HG03442 (cell line): ENCODE measurements at regions not wholly inside any gene's neighbourhood (a gene's known extent, or its start where the extent isn't known, plus 50 kb on each side); places are given as distances from the start of the nearest gene placed in this dataset.

Experiments
- ATAC-seq: cut with Tn5 transposase; IDR thresholded peaks from one replicate; pipeline ENCODE4 v1.9.1; 2021; ENCODE audit warnings: mild to moderate bottlenecking, moderate library complexity; ENCODE audit not compliant: unreplicated experiment

GRCh38 chr20:54356801-54357200, 118.6 kb upstream of the DOK5 start:
- ATAC-seq, result no peak

DNA sequence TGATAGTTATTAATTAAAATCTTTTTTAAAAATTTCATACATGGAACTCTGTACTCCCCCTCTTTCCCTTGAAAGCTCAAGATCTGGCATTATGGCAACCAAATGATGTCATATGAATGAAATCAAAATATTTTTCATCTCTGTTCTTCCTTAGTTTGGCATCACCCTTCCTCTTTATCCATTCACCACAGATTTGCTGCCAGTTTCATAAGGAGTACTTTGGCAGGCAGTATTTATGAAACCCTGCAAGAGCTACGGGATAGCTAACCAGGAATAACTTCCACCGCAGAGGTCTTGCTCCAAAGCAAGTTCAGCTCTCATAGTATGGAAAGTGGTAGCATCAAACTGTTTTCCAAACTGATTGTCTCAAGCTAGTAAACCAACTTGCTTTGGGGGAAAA, 113.9 kb upstream of the DOK5 start:
- no peak for ATAC-seq

DNA sequence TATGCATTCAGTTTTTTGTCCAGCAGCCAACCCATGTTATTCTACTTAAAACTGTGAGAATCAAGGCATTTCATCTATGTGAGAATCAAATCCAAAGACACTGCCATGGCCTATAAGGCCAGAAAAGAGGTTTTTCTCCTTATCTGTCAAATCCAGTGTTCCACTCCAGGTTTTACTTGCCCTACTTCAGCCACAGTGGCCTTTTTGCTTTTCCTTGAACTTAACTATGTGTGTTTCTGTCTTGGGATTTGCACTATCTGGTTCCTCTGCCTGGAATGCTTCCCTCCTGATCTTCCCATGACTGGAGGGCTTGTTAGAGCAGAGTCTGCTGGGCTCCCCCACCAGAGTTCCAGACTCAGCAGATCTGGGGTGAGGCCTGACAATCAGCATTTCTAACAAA, 113.1 kb upstream of the DOK5 start:
- no peak for ATAC-seq

DNA sequence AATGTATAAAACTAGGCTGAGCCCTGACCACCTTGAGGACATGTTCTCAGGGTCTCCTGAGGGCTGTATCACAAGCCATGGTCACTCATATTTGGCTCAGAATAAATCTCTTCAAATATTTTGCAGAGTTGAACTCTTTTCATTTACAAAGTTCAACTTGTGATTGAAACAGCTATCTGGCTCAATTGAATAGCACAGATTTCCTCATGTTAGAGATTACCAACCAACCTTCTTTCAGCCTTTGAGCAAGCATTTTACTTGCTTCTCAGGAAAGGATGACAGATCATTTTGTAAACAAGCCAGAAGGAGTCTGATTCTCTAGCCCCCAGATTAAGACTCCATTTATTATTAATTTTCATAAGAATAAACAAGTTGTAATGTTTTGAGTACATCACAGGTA, 111.0 kb upstream of the DOK5 start:
- ATAC-seq, result no peak

GRCh38 chr20:54364919-54365318, 110.5 kb upstream of the DOK5 start:
- no peak for ATAC-seq

DNA sequence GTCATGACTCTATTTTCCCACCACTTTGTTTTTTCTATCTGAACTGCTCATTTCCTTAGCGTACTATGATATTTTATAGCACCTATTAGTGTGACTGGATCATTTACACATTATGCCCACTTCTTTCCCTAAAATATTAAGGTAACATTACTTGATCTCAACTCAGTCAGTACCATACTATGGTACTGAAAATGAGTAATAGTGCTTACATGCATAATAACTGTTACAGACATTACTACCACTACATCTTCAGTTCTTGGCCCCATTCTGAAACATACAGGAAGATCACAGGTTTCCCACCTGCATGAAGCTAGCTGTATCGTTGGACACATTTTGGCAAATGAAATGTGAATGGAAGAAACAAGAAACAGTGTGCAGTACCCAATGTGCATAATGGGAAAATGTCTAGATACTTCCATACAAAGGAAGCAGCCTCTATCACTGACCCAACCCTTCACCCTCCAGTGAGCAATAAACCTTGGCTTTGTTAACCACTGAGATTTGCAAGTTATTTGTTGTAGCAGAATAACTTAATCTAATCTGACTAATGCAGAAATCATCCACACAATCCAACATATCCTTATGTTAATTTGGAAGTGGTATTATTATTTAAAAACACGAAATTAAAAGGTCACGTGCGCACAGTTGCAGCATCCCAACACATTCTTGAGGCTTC, 108.6 kb upstream of the DOK5 start:
- ATAC-seq, result no peak

DNA sequence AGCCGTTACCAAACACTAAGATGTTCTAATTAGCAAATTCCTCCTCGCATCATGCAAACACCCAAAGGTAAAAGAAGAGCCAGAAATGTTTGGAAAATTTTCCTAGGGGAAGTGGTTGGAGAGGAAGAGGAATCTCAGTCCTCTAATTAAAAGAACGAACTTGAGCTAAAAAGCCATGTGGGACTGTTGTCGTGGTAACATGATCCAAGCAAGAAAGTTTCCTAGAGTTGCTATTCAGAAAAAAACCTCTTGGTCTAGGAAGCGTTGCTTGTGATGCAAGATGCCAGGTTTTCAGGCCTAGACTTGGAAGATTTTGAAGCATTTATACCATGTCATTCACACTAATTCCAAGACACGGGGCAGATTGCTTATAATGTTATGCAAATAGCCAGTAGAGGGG, 106.8 kb upstream of the DOK5 start:
- ATAC-seq, result no peak

DNA sequence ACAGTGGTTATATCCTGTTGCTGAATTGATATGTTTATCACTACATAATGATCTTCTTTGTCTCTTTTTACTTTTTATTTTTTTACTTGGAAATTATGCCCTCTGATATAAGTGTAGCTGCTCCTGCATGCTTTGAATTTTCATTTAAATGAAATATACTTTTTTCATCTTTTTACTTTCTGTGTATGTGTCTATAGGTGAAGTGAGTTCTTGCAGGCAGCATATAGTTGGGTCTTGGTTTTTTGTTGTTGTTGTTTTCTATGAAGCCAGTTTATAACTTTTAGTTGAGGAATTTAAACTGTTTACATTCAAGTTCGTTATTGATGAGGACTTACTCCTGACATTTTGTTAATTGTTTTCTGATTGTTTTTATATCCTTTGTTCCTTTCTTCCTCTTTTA, 103.1 kb upstream of the DOK5 start:
- ATAC-seq, result no peak

DNA sequence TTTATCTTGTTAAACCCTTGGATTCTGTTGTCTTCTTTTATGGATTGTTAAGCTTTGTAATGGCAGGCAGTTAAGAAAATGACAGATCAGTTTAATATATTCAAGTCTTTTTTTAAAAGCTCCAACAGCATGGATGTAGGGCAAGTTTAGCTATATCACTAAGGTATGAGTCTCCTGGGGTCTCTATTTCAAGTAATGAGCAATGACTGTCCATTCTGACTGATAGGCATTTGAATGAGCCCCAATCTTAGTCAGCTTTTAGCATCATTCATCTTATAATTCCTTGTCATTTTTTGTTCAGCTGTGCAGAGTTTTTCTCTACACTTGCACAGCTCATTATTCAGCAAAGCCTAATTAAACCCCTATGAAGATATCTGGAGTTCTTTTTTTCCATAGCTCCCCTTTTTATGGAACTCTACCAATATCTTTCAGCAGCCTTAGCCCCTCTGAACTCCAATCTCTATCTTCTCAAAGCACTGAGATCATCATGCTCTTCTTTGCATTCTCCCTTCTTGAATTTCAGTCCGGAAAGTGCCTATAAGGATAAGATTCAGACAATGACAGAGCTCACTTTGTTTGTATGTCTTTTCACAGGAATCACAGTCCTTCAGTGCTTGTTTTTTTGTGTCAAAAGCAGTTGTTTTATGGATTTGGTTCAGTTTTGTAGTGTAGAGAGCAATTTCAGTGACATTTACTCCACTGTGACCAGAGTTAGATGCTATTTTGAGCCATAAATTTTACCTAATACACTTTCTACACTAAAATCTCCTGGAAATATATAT, 97.2 kb upstream of the DOK5 start:
- ATAC-seq, result no peak

GRCh38 chr20:54379893-54380584, 95.4 kb upstream of the DOK5 start:
- no peak for ATAC-seq

DNA sequence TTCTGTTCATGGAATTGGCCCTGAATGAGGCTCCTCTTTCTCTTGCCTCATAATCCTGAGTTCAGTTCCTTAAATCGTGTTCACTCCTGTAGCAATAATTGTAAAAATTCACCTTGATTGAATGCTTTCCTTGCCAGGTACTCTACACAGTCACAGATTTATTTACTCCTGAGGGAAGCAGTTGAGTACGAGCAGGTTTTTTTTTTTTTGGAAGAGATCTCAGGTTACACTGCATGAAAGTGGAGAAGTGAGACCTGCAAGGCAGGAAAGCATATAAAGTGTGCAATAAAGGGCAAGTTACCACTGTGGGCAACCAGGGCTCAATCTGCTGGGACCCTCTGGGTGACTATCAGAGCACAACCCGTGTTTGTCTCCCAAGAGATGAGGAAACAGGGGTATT, 93.0 kb upstream of the DOK5 start:
- no peak for ATAC-seq

- ATAC-seq, result no peak
Observed at GRCh38 chr20:54385746-54386145, 89.6 kb upstream of the DOK5 start.

- ATAC-seq, result no peak
Observed at GRCh38 chr20:54389596-54390280, 85.7 kb upstream of the DOK5 start.

GRCh38 chr20:54397292-54398140, 77.9 kb upstream of the DOK5 start:
- ATAC-seq, result no peak

DNA sequence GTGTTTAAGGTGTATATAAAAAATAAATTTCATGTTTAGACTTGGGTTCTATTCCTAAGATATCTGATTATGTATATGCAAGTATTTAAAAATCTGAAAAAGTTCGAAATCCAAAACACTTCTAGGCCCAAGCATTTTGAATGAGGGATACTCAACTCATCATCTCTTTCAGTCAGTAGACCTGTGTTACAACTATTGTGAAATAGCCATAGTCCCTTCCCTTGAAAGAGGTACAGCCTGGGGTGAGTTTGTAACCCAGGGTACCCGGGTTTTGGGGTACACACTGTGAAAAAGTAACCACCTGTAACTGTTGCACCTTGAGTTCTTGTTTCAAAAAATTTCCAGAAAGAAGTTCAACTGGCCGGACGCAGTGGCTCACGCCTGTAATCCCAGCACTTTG, 76.6 kb upstream of the DOK5 start:
- no peak for ATAC-seq

DNA sequence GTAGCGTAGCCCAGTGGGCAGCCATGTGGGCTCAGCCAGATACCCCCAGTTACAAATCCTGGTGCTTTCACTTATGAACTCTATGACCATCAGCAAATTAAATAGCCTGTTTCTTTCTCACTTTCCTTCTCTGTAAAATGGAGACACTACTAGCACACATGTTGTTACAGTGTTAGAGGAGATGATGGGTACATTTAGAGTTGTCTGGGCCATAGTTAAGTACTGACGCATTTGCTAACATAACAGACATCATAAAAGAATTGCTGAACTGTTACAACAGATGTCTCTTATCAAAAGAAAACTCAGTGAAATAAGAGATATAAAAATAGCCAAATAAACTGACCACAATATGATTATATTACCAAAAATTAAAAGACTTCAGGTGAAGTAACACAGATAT, 69.9 kb upstream of the DOK5 start:
- ATAC-seq, result no peak

DNA sequence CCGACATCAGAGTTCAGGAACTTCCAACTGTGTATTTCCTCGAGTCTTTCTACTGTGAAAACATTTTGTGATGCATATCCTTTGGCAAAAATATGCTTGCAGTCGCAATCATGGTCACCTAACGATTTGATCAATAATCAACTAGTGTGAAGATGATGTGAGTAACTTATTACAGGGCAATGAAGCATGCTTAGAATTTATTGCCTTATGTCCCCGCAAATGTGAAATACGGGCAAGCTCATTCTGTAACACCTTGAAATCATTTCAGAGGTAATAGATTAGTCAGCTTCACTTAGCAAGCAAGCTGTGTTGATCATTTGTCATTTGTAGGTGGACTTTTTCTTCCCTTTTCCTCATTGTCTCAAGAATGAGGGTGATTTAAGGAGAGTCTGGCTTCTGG, 67.9 kb upstream of the DOK5 start:
- no peak for ATAC-seq

GRCh38 chr20:54415967-54416366, 59.4 kb upstream of the DOK5 start:
- no peak for ATAC-seq

GRCh38 chr20:54416770-54417169, 58.6 kb upstream of the DOK5 start:
- ATAC-seq, result no peak

GRCh38 chr20:54419531-54419930, 55.9 kb upstream of the DOK5 start:
- no peak for ATAC-seq
